ENCODE measurements at regions not wholly inside any gene's neighbourhood (a gene's known extent, or its start where the extent isn't known, plus 50 kb on each side); places are given as distances from the start of the nearest gene placed in this dataset.
"Not testable (repeated sequence)": the region's sequence is repeated elsewhere in the genome, so short reads cannot be mapped to it uniquely, and the experiment has no call there.

GRCh38 chr1:87986130-87986866, 657.6 kb downstream of the LMO4 start:
- no peak for DNase-seq (ENCODE audit: low read depth in 2 of 2)

DNA sequence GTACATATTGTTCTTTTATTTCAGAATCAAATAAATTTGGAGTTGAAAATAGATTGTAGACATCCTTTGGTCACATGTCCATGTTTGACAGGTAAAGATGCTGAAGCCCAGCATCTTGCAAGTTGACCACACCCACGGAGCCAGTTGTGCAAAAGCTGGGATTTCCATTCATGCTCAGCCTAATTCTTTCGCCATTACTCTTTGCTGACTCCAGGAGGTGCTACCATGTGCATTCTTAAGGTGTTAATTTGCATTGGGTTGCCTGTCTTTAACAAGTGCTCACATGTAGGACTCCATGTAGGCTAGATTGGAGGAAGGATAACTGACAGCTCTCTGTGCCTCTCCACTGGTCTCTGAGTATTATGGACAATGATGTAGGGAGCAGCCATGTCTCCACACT, 660.7 kb downstream of the LMO4 start:
- DNase-seq (ENCODE audit: low read depth in 2 of 2): no peak

DNA sequence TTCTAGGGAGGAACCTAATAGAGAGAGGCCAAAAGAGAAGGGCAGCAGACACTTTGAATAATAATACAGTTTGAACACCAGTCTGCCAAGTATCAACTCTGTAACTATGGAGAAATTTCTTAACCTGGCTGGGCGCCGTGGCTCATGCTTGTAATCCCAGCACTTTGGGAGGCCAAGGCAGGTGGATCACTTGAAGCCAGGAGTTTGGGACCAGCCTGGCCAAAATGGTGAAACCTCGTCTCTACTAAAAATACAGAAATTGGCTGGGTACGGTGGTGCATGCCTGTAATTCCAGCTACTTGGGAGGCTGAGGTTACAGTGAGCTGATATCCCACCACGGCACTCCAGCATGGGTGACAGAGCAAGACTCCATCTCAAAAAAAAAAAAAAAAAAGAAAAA, 663.9 kb downstream of the LMO4 start:
- not testable (repeated sequence) for DNase-seq (ENCODE audit: low read depth in 2 of 2)

DNA sequence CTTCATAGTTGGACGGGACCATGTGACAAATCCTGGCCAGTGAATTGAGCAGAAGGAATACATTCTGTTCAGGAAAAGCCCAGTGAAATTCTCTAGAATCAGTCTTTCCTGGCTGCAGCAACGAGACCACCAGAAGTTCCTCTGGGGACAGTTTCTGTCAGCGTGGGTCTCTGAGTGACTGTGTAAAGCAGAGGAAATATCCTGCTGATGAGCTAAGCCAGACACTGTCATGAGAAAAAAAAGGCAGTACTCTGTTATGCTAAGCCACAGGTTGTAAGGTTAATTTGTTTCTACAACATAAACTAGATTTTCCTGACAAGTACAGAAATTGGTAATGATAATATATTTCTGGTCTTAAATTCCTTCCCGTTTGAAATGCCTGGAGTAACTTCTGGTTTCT, 664.4 kb downstream of the LMO4 start:
- no peak for DNase-seq (ENCODE audit: low read depth in 2 of 2)

DNA sequence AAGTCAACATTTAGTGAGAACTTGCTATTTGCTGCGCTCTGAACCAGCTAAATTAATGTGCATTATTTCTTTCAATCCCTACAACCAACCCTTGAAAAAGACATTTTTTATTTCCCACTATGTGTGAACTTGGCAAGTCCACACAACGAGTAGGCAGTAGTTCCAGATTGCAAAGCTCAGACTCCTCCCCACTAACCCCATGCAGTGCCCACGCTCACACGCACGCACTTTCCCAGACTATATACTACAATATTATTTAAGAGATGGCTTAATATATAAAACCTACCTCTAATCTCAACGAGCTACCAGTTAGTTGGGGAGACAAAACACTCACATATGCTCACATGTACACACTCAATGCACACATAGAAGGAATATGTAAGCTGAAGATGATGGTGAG, 671.2 kb downstream of the LMO4 start:
- DNase-seq (ENCODE audit: low read depth in 2 of 2): no peak

- no peak for DNase-seq (ENCODE audit: low read depth in 2 of 2)
These were observed 672.8 kb downstream of the LMO4 start for GRCh38 chr1:88001460-88001859.

DNA sequence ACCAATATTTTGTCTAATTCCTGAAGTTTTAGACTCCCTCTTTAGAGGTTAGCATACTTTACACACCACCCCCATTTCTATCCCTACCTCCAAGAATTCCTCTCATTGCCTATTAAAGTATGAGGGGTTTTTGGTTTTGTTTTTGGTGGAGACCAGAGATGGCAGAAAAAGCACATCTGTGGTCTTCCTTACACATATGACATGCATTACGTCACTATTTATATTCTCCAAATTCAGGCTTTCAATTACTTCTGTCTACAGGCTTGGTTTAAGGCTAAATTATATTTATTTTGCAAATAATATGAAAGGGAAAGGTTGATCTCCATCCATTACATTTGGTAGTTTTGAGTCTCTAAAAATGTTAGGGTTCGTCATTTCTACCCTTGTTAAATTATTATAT, 674.6 kb downstream of the LMO4 start:
- no peak for DNase-seq (ENCODE audit: low read depth in 2 of 2)

- DNase-seq (ENCODE audit: low read depth in 2 of 2): no peak
These were observed 674.2 kb upstream of the PKN2 start for GRCh38 chr1:88009916-88010315.

DNA sequence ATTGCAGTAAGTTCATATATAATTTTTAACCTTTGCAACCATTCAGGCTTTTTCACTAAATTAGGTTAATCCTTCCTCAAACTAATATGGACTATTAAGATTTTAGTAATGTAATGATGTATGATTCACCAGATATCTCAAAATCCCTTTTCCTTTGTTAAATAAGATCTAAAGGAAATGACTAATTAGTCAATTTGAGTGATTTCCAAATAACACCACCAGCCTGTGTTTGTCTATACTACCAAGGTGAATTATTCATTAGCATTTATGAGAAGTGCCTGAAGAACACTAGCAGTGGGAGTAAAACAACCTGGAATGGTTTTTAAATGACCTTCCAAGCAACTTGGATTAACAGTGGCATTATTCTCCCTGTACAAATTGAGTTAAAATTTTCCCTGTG, 670.6 kb upstream of the PKN2 start:
- DNase-seq (ENCODE audit: low read depth in 2 of 2): no peak

- no peak for DNase-seq (ENCODE audit: low read depth in 2 of 2)
These were observed 669.9 kb upstream of the PKN2 start for GRCh38 chr1:88014131-88014530.

DNA sequence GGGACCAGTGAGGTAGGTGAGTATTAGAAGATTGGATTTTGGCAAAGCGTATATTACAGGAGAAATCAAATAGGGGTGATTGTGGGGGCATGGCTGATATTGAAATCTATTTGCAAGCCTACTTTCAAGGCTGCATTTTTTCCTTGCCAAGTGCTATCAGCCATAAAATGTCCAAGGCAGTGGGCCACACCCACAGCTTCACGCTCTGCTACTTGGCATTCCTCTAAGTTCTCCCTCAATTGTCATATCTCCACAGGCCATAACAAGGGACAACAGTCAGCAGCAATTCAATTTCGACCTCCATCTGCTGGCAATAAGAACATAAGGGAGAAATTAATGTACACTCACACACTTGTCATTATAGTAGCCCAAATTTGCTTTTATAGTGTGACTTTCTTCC, 667.1 kb upstream of the PKN2 start:
- no peak for DNase-seq (ENCODE audit: low read depth in 2 of 2)

DNA sequence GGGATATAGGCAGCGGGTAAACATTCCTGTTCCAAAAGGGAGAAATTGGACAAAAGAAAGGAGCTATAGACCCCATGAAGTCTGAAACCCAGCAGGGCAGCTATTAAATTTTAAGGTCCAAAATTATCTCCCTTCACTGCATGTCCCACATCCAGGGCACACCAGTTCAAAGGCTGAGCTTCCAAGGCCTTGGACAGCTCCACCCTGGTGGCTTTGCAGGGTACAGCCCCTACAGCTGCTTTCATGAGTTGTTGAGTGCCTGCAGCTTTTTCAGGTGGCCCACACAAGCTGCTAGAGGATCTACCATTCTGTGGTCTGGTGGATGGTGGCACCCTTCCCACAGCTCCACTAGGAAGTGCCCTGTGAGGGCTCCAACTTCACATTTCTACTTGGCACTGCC, 662.5 kb upstream of the PKN2 start:
- DNase-seq (ENCODE audit: low read depth in 2 of 2): no peak

- DNase-seq (ENCODE audit: low read depth in 2 of 2): no peak
These were observed 661.6 kb upstream of the PKN2 start for GRCh38 chr1:88022516-88022915.

GRCh38 chr1:88029142-88029541, 654.9 kb upstream of the PKN2 start:
- no peak for DNase-seq (ENCODE audit: low read depth in 2 of 2)

- no peak for DNase-seq (ENCODE audit: low read depth in 2 of 2)
These were observed 654.2 kb upstream of the PKN2 start for GRCh38 chr1:88029899-88030298.

- no peak for DNase-seq (ENCODE audit: low read depth in 2 of 2)
These were observed 648.5 kb upstream of the PKN2 start for GRCh38 chr1:88035578-88035977.

- DNase-seq (ENCODE audit: low read depth in 2 of 2): no peak
These were observed 647.6 kb upstream of the PKN2 start for GRCh38 chr1:88036345-88037014.

- no peak for DNase-seq (ENCODE audit: low read depth in 2 of 2)
These were observed 644.8 kb upstream of the PKN2 start for GRCh38 chr1:88039240-88039639.

DNA sequence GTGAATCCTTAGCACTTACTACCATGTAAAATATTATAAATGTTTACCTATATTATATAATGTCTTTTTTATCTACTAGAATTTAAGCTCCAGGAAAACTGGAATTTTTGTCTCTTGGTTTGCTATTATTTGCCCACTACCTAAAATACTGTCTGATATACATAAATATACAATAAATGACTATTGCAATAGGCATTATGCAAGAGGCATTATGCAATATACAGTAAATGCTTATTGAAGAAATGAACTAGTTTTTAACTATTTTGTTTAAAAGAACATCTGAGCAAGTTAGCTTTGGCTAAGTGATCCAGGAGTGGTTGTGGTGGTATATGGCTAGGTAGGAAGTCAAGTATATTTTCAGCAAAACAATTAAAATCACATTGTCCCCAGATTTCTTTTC, 640.2 kb upstream of the PKN2 start:
- no peak for DNase-seq (ENCODE audit: low read depth in 2 of 2)

- DNase-seq (ENCODE audit: low read depth in 2 of 2): no peak
These were observed 631.9 kb upstream of the PKN2 start for GRCh38 chr1:88052167-88052566.

DNA sequence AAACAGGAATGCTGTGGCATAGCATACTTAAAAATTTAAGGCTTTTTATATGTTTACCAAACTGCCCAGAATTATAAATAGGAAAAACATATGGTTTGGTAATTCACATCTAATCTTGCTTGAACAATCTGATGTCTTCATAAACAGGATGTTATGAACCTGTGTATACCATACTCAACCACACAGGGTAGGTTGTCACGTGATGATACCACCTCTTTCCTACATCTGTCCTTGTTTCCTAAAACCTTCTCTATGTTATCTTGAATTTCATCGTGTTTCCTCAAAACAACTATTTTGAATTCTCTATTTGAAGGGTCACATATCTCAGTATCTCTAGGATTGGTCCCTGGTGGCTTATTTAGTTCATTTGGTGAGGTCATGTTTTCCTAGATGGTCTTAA, 631.0 kb upstream of the PKN2 start:
- no peak for DNase-seq (ENCODE audit: low read depth in 2 of 2)

DNA sequence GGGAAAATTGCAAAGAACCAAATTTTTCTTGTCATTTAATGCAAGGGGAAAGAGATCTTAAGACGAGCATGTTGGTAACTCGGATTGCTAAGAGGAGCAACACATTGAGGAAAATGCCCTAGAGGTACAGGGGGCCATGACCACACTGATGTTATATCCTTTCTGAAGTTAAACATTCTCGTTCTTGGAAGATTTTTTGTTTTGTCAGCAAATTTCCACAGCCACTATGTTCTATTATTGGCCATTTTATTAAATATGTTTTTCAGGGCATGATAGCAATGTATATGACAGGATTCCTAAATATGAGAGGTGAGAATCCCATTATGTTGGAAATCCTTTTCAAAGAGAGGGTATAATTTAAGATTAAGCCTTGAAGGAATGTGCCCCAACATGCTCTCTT, 627.2 kb upstream of the PKN2 start:
- DNase-seq (ENCODE audit: low read depth in 2 of 2): no peak

DNA sequence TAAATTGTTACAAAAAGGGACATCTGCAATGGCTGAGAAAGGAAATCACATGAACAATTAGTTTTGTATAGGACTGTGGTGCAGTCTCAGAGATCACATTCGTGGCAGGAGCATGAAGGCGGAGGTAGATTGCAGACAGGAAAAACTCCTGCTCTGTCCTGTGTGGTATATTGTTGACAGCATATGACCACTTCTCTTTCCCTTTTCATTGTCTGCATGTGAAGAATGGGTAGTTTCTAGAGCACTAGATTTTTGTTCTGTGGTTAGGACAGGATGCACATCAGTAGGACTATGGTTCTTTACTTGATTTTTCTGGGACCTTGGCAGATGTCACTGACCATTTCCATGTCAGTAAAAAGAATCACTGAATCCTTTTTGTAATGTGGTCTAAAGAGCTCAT, 625.9 kb upstream of the PKN2 start:
- DNase-seq (ENCODE audit: low read depth in 2 of 2): no peak

Data from stimulated activated CD8-positive, alpha-beta memory T cell treated with anti-CD3 and anti-CD28 coated beads, Interleukin-7, amount 100 ng/mL, for 1 hour (primary cell).